ENCODE measurements at regions not wholly inside any gene's neighbourhood (a gene's known extent, or its start where the extent isn't known, plus 50 kb on each side); places are given as distances from the start of the nearest gene placed in this dataset.

- no peak for TF ChIP-seq RAD21 (conservative IDR thresholded peaks at IDR 0.05)
- no peak for TF ChIP-seq TAF1 (IDR thresholded peaks at IDR 0.05; ENCODE audit: low read depth)
- TF ChIP-seq POLR2AphosphoS5 (IDR thresholded peaks at IDR 0.05), result no peak
- TF ChIP-seq MXI1 (conservative IDR thresholded peaks at IDR 0.05; ENCODE audit: poor library complexity, severe bottlenecking), result no peak
- TF ChIP-seq, protein P1, sequence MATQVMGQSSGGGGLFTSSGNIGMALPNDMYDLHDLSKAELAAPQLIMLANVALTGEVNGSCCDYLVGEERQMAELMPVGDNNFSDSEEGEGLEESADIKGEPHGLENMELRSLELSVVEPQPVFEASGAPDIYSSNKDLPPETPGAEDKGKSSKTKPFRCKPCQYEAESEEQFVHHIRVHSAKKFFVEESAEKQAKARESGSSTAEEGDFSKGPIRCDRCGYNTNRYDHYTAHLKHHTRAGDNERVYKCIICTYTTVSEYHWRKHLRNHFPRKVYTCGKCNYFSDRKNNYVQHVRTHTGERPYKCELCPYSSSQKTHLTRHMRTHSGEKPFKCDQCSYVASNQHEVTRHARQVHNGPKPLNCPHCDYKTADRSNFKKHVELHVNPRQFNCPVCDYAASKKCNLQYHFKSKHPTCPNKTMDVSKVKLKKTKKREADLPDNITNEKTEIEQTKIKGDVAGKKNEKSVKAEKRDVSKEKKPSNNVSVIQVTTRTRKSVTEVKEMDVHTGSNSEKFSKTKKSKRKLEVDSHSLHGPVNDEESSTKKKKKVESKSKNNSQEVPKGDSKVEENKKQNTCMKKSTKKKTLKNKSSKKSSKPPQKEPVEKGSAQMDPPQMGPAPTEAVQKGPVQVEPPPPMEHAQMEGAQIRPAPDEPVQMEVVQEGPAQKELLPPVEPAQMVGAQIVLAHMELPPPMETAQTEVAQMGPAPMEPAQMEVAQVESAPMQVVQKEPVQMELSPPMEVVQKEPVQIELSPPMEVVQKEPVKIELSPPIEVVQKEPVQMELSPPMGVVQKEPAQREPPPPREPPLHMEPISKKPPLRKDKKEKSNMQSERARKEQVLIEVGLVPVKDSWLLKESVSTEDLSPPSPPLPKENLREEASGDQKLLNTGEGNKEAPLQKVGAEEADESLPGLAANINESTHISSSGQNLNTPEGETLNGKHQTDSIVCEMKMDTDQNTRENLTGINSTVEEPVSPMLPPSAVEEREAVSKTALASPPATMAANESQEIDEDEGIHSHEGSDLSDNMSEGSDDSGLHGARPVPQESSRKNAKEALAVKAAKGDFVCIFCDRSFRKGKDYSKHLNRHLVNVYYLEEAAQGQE (IDR thresholded peaks at IDR 0.05; ENCODE audit: borderline replicate concordance), result no peak
- no peak overlapping the region for H3K4me3 ChIP-seq (ENCODE audit: low read length)
- no peak overlapping the region for H3K9ac ChIP-seq (ENCODE audit: low read length)
- no peak overlapping the region for H3K27ac ChIP-seq (ENCODE audit: low read length)
- no peaks in the 10 kb centered on the region for H3K9me2 ChIP-seq (ENCODE audit: insufficient read depth, low read length)
- no peaks in the 10 kb centered on the region for H3K79me2 ChIP-seq (replicated peaks; ENCODE audit: insufficient read depth, low read length)
- no peaks in the 10 kb centered on the region for H3K36me3 ChIP-seq (ENCODE audit: insufficient read depth, low read length)
- no peaks in the 10 kb centered on the region for H3K9me3 ChIP-seq (ENCODE audit: low read length)
- H3K4me2 ChIP-seq (ENCODE audit: low read length), result no peak overlapping the region
- H3F3A ChIP-seq (ENCODE audit: insufficient read depth, low read length, poor library complexity, severe bottlenecking), result no peaks in the 10 kb centered on the region
- H4K20me1 ChIP-seq (ENCODE audit: insufficient read depth), result no peaks in the 10 kb centered on the region
- H3K27me3 ChIP-seq (ENCODE audit: insufficient read depth, low read depth, low read length), result no peaks in the 10 kb centered on the region
- H2AFZ ChIP-seq (ENCODE audit: low read depth, low read length), result no peak overlapping the region
Observed at GRCh38 chr2:16172324-16173175, 232.2 kb downstream of the MYCN start.

DNA sequence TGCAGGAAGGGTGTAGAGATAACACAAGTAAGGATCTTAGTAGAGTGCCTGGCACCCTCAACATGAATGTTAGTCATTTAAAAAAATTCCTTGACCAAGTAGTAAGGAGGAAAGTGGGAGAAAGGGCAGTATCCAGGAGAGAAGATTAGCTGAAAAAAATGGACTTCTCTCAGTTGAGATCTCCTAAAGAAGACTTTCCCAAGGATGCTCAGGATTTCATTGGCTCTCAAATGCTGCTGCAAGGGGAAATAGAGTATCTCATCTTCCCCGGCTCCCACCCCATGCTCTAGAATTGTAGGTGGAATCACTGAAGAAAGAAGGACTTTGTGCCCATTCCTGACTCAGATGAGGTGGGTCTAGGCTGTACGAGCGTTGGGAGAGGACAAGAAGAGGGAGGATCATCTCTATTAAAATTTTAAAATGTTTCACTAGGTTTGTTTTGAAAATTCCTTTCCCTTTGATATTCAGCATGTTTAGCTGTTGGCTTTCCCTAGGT, 231.1 kb downstream of the MYCN start:
- H3K36me3 ChIP-seq (ENCODE audit: insufficient read depth, low read length), result no peaks in the 10 kb centered on the region
- H3K9me3 ChIP-seq (ENCODE audit: low read length), result no peaks in the 10 kb centered on the region
- H3K4me3 ChIP-seq (ENCODE audit: low read length), result no peak overlapping the region
- H3F3A ChIP-seq (ENCODE audit: insufficient read depth, low read length, poor library complexity, severe bottlenecking), result no peaks in the 10 kb centered on the region
- no peak overlapping the region for H3K4me2 ChIP-seq (ENCODE audit: low read length)
- no peak overlapping the region for H3K9ac ChIP-seq (ENCODE audit: low read length)
- H4K20me1 ChIP-seq (ENCODE audit: insufficient read depth), result no peaks in the 10 kb centered on the region
- no peak for TF ChIP-seq EP300 (conservative IDR thresholded peaks at IDR 0.05; ENCODE audit: poor library complexity, severe bottlenecking)
- no peak for TF ChIP-seq MXI1 (conservative IDR thresholded peaks at IDR 0.05; ENCODE audit: poor library complexity, severe bottlenecking)
- TF ChIP-seq EZH2 (IDR thresholded peaks at IDR 0.05; ENCODE audit: borderline replicate concordance, insufficient read depth, low read length, poor library complexity, severe bottlenecking), result no peak
- no peak overlapping the region for H3K27ac ChIP-seq (ENCODE audit: low read length)
- no peaks in the 10 kb centered on the region for H3K27me3 ChIP-seq (ENCODE audit: insufficient read depth, low read depth, low read length)
- no peaks in the 10 kb centered on the region for H3K79me2 ChIP-seq (replicated peaks; ENCODE audit: insufficient read depth, low read length)
- no peak overlapping the region for H2AFZ ChIP-seq (ENCODE audit: low read depth, low read length)
- H3K9me2 ChIP-seq (ENCODE audit: insufficient read depth, low read length), result no peaks in the 10 kb centered on the region

- Histone ChIP-seq H3K4me3 (ENCODE audit: low read length) (no peak overlapping the region), H3K36me3 (ENCODE audit: insufficient read depth, low read length) (no peaks in the 10 kb centered on the region), H4K20me1 (ENCODE audit: insufficient read depth) (no peaks in the 10 kb centered on the region), H3K27ac (ENCODE audit: low read length) (no peak overlapping the region), H2AFZ (ENCODE audit: low read depth, low read length) (no peak overlapping the region), H3K4me2 (ENCODE audit: low read length) (no peak overlapping the region), H3K9me2 (ENCODE audit: insufficient read depth, low read length) (no peaks in the 10 kb centered on the region), H3K9me3 (ENCODE audit: low read length) (no peaks in the 10 kb centered on the region), H3K79me2 (replicated peaks; ENCODE audit: insufficient read depth, low read length) (no peaks in the 10 kb centered on the region), H3K27me3 (ENCODE audit: insufficient read depth, low read depth, low read length) (no peaks in the 10 kb centered on the region), H3K9ac (ENCODE audit: low read length) (no peak overlapping the region), H3F3A (ENCODE audit: insufficient read depth, low read length, poor library complexity, severe bottlenecking) (no peaks in the 10 kb centered on the region)
- TF ChIP-seq SMC3 (conservative IDR thresholded peaks at IDR 0.05; ENCODE audit: poor library complexity), result no peak
Observed at GRCh38 chr2:16170675-16171424, 230.5 kb downstream of the MYCN start.
